NCI-H2227 (cell line): ENCODE measurements at regions not wholly inside any gene's neighbourhood (a gene's known extent, or its start where the extent isn't known, plus 50 kb on each side); places are given as distances from the start of the nearest gene placed in this dataset.
"Not testable (repeated sequence)": the region's sequence is repeated elsewhere in the genome, so short reads cannot be mapped to it uniquely, and the experiment has no call there.

Experiments
- DNase-seq: peaks from one replicate; lab custom pipeline; 2025; ENCODE audit not compliant: unreplicated experiment; lab: John Stamatoyannopoulos, UW

GRCh38 chr13:110045202-110045601 is 258.8 kb upstream of the IRS2 start:
- DNase-seq, result no peak

GRCh38 chr13:110044551-110045111 is 258.2 kb upstream of the IRS2 start:
- no peak for DNase-seq

GRCh38 chr13:110042253-110042950 is 256.0 kb upstream of the IRS2 start:
- DNase-seq, result no peak

- not testable (repeated sequence) for DNase-seq
These were observed 255.3 kb upstream of the IRS2 start for GRCh38 chr13:110041638-110042037.

- DNase-seq, result no peak
These were observed 251.7 kb upstream of the IRS2 start for GRCh38 chr13:110037925-110038573.

- no peak for DNase-seq
These were observed 249.7 kb upstream of the IRS2 start for GRCh38 chr13:110036060-110036459.

GRCh38 chr13:110034031-110034549 is 247.7 kb upstream of the IRS2 start:
- no peak for DNase-seq

GRCh38 chr13:110032969-110033368 is 246.6 kb upstream of the IRS2 start:
- no peak for DNase-seq

- DNase-seq, result no peak
These were observed 244.1 kb upstream of the IRS2 start for GRCh38 chr13:110030394-110030928.

- no peak for DNase-seq
These were observed 242.6 kb upstream of the IRS2 start for GRCh38 chr13:110028838-110029621.

GRCh38 chr13:110028311-110028710 is 241.9 kb upstream of the IRS2 start:
- no peak for DNase-seq

- no peak for DNase-seq
These were observed 241.3 kb upstream of the IRS2 start for GRCh38 chr13:110027470-110028240.

- no peak for DNase-seq
These were observed 238.2 kb upstream of the IRS2 start for GRCh38 chr13:110024645-110024980.

- DNase-seq, result no peak
These were observed 237.6 kb upstream of the IRS2 start for GRCh38 chr13:110023729-110024644.

GRCh38 chr13:110018009-110018408 is 231.6 kb upstream of the IRS2 start:
- no peak for DNase-seq

- DNase-seq, result no peak
These were observed 231.0 kb upstream of the IRS2 start for GRCh38 chr13:110017379-110017778.

- no peak for DNase-seq
These were observed 228.9 kb upstream of the IRS2 start for GRCh38 chr13:110015253-110015652.

- no peak for DNase-seq
These were observed 228.3 kb upstream of the IRS2 start for GRCh38 chr13:110014719-110015118.

GRCh38 chr13:110012102-110012739 is 225.8 kb upstream of the IRS2 start:
- DNase-seq, result no peak
